Posterior vena cava (tissue), 2 donors: ENCODE measurements at regions not wholly inside any gene's neighbourhood (a gene's known extent, or its start where the extent isn't known, plus 50 kb on each side); places are given as distances from the start of the nearest gene placed in this dataset.
A peak's percentile ranks its signal among the peaks of the same experiment; 100 is the strongest.

Experiments used
- DNase-seq: peaks from one replicate; pipeline ENCODE4 v3.0.0-alpha.2; 2020; ENCODE audit warnings: low spot score
- intact Hi-C, 2 donors: fragments of 100-400 bp; cut with DNase I; formaldehyde crosslinking; loops; one replicate each; pipeline versions ENCODE4 v1.14.1 to v1.14.2; 2022 to 2023
- donor health status: DM: yes; HTN: yes; CAD: no.
- donor health status: DM: yes; HTN: yes; CAD: no.

DNA sequence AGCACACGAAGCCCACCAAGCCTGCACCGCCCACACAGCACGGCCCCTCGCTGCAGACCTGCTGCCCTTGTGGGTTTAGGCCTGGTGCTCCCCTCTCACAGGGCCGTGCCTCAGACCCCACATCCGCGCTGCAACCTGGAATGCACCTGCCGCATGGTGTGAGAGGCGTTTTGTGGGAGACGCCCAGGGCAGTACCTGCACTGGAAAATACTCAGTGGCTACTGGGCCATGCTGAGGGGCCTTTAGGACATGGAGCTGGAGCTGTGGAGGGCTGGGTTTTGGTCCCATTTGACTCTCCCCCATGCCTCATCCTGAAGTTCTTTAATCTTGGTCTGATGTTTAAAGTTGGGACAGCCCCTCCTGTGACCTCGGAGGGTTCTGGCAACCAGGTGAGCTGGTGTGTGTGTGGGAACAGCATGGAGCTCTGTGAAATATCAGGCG is 116.3 kb downstream of the ERMARD start:
- DNase-seq = no peak
- intact Hi-C loops = no loop called here

DNA sequence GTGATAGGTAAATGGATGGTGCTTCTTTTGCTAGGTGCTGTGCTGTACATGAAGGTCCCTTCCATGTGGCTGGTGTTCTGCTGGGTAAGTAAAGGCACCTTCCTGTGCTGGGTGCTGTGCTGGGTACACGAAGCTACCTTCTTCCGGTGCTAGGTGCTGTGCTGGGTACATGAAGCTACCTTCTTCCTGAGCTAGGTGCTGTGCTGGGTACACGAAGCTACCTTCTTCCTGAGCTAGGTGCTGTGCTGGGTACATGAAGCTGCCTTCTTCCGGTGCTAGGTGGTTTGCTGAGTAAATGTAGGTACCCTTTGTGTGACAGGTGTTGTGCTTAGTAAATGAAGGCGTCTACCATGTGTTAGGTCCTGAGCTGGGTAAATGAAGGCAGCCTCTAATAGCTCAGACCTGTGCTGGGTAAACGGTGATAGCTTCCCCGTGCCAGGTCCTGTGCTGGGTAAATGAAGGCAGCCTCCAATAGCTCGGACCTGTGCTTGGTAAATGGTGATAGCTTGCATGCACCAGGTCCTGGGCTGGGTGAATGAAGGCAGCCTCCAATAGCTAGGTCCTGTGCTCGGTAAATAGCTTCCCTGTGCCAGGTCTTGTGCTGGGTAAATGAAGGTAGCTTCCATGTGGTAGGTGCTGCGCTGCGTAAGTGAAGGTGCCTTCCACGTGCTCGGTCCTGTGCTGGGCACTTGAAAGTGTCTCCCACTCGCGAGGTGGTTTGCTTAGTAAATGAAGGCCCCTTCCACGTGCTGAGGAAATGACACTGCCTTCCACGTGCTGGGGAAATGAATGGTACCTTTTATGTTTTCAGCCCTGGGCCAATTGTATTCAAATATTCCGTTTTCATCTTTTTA is 115.5 kb downstream of the ERMARD start:
- intact Hi-C loops = no loop called here
- DNase-seq = no peak

DNA sequence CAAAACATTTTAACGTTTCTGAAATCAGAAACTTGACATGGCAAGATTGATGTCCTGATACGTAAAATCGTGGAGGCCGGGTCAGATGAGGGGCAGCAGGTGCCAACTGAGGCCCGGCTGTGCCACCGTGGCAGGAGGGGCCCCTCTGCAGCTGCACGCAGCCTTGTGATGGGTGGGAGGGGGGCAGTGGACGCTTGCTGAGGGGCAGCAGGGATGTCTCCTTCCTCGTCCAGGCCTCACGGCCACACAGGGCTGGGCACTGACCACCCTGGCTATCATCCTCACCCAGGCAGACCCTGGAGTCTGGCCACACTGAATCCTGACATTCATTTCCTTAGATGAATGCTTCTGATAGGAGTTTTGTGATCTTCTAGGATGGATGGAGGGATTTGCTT is 114.7 kb downstream of the ERMARD start:
- DNase-seq = no peak
- intact Hi-C loops = no loop called here

DNA sequence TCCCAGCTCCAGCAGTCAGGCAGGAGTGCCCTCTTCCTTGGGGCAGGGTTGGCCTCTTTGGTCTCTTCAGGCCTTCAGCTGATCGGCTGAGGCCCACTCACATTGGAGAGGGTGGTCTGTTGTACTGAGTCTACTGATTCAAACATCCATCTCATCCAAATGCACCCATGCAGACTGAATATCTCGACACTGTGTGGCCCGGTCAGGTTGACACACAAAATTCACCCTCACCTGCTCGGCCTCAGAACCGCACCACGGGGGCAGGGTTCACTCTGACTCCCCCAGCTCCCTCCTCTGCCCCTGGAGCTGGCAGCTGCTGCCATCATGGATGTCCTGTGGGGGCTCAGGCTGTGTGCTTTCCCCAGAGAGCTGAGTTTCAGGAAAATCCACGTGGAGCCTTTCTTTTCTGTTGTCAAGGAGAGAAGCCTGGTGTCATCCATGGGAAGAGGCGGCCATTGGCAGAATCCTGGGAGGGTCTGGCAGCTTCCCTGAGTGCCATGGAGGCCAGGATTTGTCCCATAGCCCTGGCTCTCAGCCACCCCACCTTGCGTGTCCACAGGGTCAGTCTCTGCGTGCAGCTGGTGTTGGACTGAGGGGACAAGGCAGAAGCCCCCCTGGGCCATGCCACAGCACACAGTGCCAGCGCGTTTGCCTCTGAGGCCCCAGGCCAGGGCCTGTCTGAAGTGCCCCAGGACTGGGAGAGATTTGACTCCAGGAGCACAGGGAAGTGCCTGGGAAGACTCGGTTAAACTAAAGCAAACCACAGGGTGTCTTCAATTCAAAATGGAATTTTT is 114.1 kb downstream of the ERMARD start:
- intact Hi-C loops = no loop called here
- no peak for DNase-seq

DNA sequence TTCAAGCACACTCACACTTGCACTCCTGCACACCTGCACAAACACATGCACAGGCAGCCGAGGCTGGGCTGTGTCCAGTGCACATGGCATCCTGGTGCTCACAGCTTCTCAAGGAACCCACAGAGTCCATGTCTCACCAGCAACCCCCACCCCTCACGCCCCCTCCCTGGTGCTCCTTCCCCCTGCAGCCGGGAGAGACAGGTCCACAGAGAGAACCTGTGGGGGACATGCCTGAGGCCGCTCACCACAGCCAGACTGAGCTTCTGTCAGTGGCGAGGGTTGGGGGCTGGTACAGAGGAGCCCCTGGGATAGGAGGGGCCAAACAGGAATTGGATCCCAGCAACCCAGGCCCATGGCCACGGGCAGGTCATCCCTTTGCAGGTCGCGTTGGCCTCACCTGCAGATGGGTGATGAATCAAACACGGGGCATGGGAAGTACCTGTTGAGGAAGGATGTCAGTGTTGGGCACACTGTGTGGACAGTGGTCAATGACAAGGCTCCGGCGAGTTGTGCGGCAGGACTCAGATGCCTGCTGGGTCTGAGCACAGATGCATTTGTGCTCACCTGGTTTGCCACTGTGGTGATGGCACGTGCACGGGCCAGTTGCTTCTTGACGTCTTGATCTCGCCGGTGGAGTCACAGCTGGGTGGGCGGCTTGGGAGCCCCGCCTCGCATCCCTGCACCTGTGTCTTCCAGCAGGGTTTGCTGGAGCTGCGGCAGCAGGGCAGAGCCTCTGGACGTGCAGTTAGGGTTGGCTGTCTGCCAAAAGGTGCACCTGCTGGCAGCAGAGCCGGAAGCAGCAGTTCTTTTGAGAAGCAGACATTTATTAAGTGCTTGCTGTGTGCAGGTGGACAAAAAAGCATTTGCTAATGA is 113.0 kb downstream of the ERMARD start:
- no peak for DNase-seq
- intact Hi-C loops = no loop called here

DNA sequence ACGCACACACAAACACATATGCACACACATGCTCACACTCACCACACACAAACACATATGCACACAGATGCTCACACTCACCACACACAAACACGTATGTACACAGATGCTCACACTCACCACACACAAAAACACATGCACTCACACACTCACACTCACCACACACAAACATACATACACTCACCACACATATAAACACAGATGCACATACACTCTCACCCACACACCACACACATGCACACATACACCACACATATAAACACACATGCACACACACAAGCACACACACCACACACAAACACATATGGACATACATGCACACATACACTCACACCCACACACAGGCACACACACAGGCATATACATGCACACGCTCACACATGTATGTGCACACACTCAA is 112.3 kb downstream of the ERMARD start:
- intact Hi-C loops = no loop called here
- DNase-seq = no peak

DNA sequence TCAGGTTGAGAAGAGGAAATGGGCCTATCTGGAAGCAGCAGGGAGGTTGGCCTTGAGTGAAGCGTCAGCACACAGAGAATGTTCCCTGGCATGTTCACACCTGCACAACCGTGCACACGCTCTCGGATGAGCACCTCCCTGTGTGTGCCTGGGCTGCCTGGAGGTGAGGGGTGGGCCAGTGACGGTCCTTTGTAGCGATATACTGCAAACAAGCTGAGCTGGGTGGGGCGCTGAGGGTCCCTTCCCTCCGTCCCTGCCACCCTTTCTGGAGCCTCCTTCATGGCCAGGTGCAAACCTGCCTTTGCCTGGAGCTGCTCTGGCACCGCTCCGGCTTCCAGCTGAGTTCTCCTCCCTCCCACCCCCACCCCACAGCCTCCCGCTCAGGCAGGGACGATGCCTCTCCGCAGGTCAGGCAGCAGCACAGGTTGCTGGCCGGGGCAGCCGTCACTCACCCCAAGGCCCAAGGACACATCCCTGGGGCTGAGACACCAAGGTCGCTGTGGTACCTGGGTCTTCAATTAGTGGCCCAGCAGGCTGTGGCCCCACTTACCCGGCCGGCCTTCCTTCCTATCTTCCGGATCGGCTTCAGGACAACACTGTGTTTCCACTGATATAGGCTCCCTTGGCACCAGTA is 111.6 kb downstream of the ERMARD start:
- intact Hi-C loops = no loop called here
- DNase-seq = peak; percentile 78

DNA sequence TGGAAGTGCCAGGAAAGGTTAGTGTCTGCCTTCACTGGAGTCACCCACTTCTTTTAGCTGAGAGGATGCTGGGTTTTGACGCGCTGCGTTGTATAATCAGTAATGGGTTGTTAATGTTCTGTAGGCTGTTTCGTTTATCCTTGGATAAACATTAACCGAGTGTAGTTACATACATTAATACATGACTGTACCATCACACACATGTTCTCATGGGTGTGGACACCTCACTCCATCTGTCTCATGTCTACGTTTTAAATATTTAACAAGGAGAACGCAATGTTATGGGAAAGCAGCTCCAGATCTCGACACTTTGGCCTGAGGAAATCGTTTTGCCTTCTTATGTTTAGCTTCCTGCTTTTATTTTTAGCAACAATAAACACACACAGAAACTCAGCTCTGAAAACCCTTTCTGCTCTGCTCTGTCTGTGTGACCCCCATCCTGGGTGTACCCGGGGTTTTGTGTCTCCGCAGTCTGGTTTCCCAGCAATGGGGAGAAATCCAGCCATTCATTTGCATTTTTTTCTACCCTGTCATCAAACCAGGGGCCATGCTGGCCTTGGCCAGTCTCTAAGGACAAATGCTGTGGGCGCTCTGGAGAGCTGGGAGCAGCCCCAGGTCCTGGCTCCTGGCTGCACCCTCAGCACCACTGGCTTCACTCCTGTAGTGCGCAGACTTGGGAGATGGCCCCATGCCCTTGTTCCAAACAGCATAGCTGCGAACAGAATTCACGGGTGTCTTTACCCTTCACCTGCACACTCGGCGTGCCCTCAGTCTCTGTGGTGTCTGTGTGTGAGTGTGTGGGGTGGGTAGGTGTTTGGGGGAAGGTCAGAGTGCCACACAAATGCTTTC is 110.8 kb downstream of the ERMARD start:
- intact Hi-C loops = no loop called here
- DNase-seq = peak; percentile 47

DNA sequence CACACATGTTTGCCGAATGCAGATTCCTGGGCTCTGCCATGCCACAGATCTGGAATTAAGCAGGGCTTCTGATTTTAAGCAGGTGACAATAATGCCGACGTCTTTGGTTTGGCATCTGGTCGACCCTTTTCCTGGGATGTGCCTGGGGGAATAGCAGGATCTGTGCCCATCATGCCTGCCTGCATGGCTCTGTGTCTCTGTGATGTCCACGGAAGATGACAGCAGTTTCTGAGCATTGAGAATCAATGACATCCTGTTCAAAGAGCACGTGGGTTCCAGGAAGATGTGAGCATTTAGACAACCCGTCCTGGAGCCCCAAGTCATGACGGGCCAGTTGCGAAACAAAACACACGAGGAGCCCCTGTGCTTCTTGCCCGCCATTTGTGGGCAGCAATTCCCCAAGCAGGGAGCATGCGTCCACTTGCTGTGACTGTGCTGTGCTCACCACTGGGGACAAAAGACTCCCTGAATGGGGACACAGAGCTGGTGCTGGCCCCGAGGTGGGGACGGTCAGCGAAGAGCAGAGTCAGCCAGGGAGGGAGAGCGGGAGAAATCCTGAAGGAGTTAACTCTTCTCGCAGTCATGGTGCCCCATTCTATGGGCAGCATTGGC is 110.1 kb downstream of the ERMARD start:
- intact Hi-C loops = no loop called here
- DNase-seq = peak; percentile 37

DNA sequence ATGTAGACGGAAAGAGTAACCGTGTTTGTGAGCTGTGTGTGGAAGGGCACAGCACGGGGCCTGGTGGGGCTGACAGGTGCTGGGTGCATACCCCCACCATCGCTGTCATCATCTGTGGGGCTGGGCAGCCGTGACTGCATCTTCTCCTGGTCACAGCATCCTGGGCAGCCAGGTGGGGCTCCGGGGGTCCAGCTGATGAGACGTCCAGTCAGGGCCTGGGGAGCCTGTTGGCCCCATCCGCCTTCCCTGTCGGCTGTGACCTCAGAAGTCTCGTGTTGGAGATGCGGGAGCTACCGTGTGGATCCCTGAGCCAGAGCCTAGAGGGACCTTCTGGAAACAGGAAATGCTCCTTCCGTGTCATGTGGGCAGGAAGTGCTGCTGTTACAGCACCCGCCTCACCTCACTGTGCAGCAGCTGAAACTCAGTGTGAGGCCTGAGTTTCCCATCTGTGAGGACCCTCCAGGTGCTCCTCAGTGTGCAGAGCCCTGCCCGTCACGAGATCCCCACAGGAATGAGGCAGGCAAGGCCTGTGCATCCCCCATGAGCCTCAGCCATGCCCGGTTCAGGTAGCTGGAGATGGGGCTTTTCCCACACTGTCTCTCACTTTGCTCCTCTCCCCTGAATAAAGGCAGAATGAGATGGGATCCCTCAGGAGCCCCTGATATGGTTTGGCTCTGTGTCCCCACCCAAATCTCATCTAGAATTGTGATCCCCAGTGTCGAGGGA is 108.7 kb downstream of the ERMARD start:
- intact Hi-C loops = no loop called here
- DNase-seq = peak; percentile 72

DNA sequence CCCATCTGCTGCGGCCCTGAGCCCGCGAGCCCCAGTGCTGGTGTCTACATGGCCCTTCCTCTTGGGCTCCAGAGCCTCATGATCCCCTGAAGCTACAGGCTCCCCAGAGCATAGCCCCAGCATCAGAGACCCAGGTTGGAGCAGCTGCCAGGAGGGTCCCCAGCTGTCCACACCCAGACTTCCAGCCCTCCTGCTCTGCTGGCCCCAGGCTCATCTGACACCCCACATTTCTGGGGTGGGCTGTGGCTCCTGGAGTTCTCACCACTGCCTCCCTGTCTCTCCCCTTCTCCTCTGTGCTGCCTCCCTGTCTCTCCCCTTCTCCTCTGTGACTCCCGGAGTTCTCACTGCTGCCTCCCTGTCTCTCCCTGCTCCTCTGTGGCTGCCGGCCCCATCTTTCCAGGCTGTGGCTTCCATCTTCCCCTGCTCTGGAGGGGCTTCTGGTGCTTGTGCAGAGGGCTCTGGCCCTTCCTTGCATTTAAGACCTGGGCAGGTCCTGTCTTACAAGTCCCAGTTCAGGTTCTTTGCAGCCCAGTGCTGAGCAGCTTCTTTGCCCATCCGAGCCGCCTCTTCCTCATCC is 108.1 kb downstream of the ERMARD start:
- intact Hi-C loops = no loop called here
- peak; percentile 62 for DNase-seq

DNA sequence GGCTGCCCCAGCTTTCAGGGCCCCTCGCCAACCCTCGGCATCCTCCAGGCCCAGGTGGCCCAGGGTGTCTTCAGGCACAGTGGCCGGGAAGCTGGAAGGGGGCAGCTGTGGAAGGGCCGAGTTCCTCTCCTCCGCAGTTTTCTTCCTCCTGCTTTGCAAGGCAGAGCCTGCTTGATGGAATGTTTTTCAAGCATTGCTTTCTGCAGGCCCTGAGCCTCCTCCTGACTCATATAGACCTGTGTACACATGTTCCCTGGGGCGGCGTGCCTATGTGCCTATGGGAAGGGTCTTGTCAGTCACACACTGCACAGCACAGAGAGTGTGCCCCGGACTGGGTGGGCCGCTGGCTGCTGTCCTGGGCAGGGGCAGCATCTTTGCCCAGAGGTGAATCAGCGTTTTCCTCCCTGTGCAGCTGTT is 107.5 kb downstream of the ERMARD start:
- peak; percentile 72 for DNase-seq
- intact Hi-C loops = no loop called here

DNA sequence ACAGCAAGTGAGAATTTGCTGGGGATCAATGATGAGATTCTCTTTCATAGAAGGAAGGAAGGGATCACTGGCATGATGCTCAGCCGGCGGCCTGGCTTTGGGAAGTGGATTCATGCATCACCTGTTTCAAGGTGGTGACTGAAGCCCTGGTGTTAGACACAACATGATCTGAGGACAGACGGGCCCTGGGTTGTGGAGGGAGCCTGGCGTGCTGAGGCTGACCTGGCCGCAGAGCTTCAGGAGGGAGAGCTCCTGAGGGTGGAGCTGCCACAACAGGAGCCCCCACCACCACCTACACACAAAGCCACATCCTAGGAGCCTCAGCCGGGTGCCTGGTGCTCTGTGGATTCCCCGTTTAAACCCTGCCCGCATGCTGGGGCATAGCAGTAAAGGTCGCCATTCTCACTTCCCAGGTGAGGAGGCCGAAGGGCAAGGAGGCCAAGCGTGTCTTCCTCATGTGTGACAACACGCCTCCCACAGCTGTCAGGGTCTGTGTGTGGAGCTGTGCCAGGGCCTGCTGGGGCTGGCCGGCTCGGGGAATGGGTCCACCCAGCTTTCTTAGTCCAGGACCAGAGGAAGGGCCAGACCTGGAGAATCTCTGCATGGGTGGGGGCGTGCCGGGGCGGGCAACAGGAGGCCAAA is 107.0 kb downstream of the ERMARD start:
- intact Hi-C loops = no loop called here
- peak; percentile 37 for DNase-seq

DNA sequence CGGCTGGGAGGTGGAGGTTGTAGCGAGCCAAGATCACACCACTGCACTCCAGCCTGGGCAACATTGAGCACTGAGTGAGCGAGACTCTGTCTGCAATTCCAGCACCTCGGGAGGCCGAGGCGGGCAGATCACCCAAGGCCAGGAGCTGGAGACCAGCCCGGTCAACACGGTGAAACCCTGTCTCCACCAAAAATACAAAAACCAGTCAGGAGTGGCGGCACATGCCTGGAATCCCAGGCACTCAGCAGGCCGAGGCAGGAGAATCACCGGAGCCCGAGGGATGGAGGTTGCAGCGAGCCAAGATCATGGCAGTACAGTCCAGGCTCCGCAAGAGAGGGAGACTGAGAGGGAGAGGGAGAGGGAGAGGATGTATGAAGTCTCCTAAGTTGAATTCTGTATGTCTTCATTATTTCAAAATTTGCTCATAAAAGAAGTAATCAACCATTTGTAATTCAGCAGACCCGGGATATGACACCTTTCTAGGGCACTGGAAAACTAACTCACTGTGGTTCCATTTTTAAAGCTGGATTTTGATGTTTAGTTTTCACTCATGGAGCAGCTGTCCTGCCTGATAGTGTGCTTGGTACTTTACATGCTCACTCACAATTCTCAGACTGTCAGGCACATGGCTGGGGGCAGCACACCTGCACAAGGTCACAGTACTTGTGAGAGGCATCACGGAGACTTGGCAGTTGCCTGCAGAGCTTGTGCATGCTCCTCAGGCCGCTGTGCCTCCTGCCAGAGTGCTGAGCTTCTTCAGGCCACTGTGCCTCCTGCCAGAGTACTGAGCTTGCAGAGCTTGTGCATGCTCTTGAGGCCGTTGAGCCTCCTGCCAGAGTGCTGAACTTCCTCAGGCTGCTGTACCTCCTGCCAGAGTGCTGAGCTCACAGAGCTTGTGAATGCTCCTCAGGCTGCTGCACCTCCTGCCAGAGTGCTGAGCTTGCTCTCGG is 106.2 kb downstream of the ERMARD start:
- DNase-seq = no peak
- intact Hi-C loops = no loop called here
